Trophoblast cell (in vitro differentiated cells and primary cell): ENCODE measurements at regions not wholly inside any gene's neighbourhood (a gene's known extent, or its start where the extent isn't known, plus 50 kb on each side); places are given as distances from the start of the nearest gene placed in this dataset.
"Not testable (repeated sequence)": the region's sequence is repeated elsewhere in the genome, so short reads cannot be mapped to it uniquely, and the experiment has no call there.

Experiments used
- DNase-seq, 2 donors: peaks; one replicate each; pipeline ENCODE4 v3.0.0-alpha.2; 2016
- H2AFZ ChIP-seq: 2 replicates; pipeline ENCODE4 v1.6.1; 2013; ENCODE audit warnings: low read length, moderate library complexity, mild to moderate bottlenecking; ENCODE audit not compliant: insufficient read depth, poor library complexity
- H2AK5ac ChIP-seq: 2 replicates; pipeline ENCODE4 v1.6.1; 2013; ENCODE audit warnings: mild to moderate bottlenecking, low read length
- H2BK120ac ChIP-seq: 2 replicates; pipeline ENCODE4 v1.6.1; 2013; ENCODE audit warnings: low read length, mild to moderate bottlenecking, moderate library complexity; ENCODE audit not compliant: insufficient read depth, poor library complexity
- H2BK12ac ChIP-seq: 2 replicates; pipeline ENCODE4 v1.6.1; 2013; ENCODE audit warnings: mild to moderate bottlenecking, low read length, moderate library complexity
- H2BK5ac ChIP-seq: 2 replicates; pipeline ENCODE4 v1.6.1; 2013; ENCODE audit warnings: low read length, low read depth, moderate library complexity, mild to moderate bottlenecking; ENCODE audit not compliant: poor library complexity
- H3K14ac ChIP-seq: 2 replicates; pipeline ENCODE4 v1.6.1; 2013; ENCODE audit warnings: mild to moderate bottlenecking, low read length
- H3K18ac ChIP-seq: 2 replicates; pipeline ENCODE4 v1.6.1; 2013; ENCODE audit warnings: mild to moderate bottlenecking, low read length
- H3K23ac ChIP-seq: 2 replicates; pipeline ENCODE4 v1.6.1; 2013; ENCODE audit warnings: low read length
- H3K27ac ChIP-seq: 2 replicates; pipeline ENCODE4 v1.5.1; 2013; ENCODE audit warnings: low read depth, mild to moderate bottlenecking, inconsistent platforms, low read length, moderate library complexity
- H3K27me3 ChIP-seq: 2 replicates; pipeline ENCODE4 v1.6.1; 2013; ENCODE audit warnings: inconsistent platforms, mild to moderate bottlenecking, low read length, moderate library complexity; ENCODE audit not compliant: insufficient read depth
- H3K36me3 ChIP-seq, 2 experiments: 1 replicate in 1 of 2; 2 replicates in 1 of 2; pipeline ENCODE4 v1.6.1; 2013; ENCODE audit warnings: low read length in 2 of 2, mild to moderate bottlenecking in 2 of 2, moderate library complexity in 1 of 2; ENCODE audit not compliant: insufficient read depth in 2 of 2, control insufficient read depth in 1 of 2
- H3K4ac ChIP-seq: 2 replicates; pipeline ENCODE4 v1.6.1; 2013; ENCODE audit warnings: low read depth, mild to moderate bottlenecking, low read length, moderate library complexity
- H3K4me1 ChIP-seq, 2 experiments: 1 replicate in 1 of 2; 2 replicates in 1 of 2; pipeline ENCODE4 v1.6.1; 2013; ENCODE audit warnings: low read length in 2 of 2, mild to moderate bottlenecking in 2 of 2, moderate library complexity in 1 of 2; ENCODE audit not compliant: insufficient read depth in 2 of 2, control insufficient read depth in 1 of 2
- H3K4me2 ChIP-seq: 2 replicates; pipeline ENCODE4 v1.6.1; 2013; ENCODE audit warnings: inconsistent platforms, mild to moderate bottlenecking, low read length, moderate library complexity
- H3K4me3 ChIP-seq: 2 replicates; pipeline ENCODE4 v1.5.1; 2013; ENCODE audit warnings: mild to moderate bottlenecking, low read depth, low read length, inconsistent platforms
- H3K79me1 ChIP-seq: one replicate; pipeline ENCODE4 v1.6.1; 2013; ENCODE audit warnings: low read length
- H3K79me2 ChIP-seq: 2 replicates; pipeline ENCODE4 v1.6.1; 2013; ENCODE audit warnings: low read length, mild to moderate bottlenecking; ENCODE audit not compliant: control insufficient read depth, insufficient read depth, poor library complexity
- H3K9ac ChIP-seq: 2 replicates; pipeline ENCODE4 v1.6.1; 2013; ENCODE audit warnings: mild to moderate bottlenecking, low read length
- H3K9me3 ChIP-seq: 2 replicates; pipeline ENCODE4 v1.6.1; 2013; ENCODE audit warnings: low read depth, mild to moderate bottlenecking, control low read depth, inconsistent platforms, low read length; ENCODE audit not compliant: insufficient read depth
- H4K12ac ChIP-seq: 2 replicates; pipeline ENCODE4 v1.6.1; 2013; ENCODE audit warnings: low read depth, mild to moderate bottlenecking, low read length, moderate library complexity
- H4K8ac ChIP-seq: 2 replicates; pipeline ENCODE4 v1.6.1; 2013; ENCODE audit warnings: low read depth, mild to moderate bottlenecking, low read length, moderate library complexity
- H4K91ac ChIP-seq: one replicate; pipeline ENCODE4 v1.6.1; 2013; ENCODE audit warnings: low read depth, mild to moderate bottlenecking, low read length, moderate library complexity
- WGBS: extraction: QIAGEN DNeasy Blood & Tissue Kit; methylation state at CpG from one replicate; pipeline ENCODE4 v1.1.7; 2013; ENCODE audit warnings: missing lambda C conversion rate; ENCODE audit not compliant: insufficient read length, insufficient coverage; ENCODE audit errors: extremely low coverage; 5-methylcytosine and 5-hydroxymethylcytosine counted together

DNA sequence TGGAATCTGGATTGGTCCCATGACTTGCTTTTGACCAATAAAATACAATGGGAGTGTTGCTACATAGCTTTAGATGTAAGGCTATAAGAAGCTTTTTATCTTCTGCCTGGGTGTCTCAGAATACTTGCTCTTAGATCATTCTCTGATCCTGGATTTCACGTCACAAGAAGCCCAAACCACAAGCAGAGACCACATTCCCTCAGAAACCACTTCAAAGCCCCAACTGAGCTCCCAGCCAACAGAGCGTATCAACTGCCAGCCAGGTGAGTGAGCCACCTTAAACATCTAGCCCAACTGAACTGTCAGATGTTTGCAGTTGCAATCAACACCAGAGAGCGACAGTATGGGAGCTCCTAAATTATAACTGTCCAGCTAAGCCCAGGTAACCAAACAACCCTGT lies 687.1 kb downstream of the TLE1 start:
- no peaks in the 10 kb centered on the region for H3K79me1 ChIP-seq
- H2BK12ac ChIP-seq = no peak overlapping the region
- no peak overlapping the region for H3K18ac ChIP-seq
- no peak overlapping the region for H3K4me3 ChIP-seq
- H4K12ac ChIP-seq = no peak overlapping the region
- no CpG with 5 or more reads among the region's 3 CpGs for WGBS
- no peak overlapping the region for H2AK5ac ChIP-seq
- H3K4ac ChIP-seq = no peak overlapping the region
- H3K36me3 ChIP-seq = no peaks in the 10 kb centered on the region
- no peak overlapping the region for H4K8ac ChIP-seq
- no peaks in the 10 kb centered on the region for H3K9me3 ChIP-seq
- H3K14ac ChIP-seq = no peak overlapping the region
- H3K4me2 ChIP-seq = no peak overlapping the region
- no peak for DNase-seq
- no peak overlapping the region for H3K27ac ChIP-seq
- no peaks in the 10 kb centered on the region for H3K79me2 ChIP-seq
- no peaks in the 10 kb centered on the region for H3K27me3 ChIP-seq
- H3K23ac ChIP-seq = no peak overlapping the region
- no peak overlapping the region for H2AFZ ChIP-seq
- no peak overlapping the region for H2BK5ac ChIP-seq
- H3K9ac ChIP-seq = no peak overlapping the region
- H4K91ac ChIP-seq = no peak overlapping the region
- no peak overlapping the region for H2BK120ac ChIP-seq
- H3K4me1 ChIP-seq = peaks cover 2% of the 10 kb centered on the region in 2 experiments

DNA sequence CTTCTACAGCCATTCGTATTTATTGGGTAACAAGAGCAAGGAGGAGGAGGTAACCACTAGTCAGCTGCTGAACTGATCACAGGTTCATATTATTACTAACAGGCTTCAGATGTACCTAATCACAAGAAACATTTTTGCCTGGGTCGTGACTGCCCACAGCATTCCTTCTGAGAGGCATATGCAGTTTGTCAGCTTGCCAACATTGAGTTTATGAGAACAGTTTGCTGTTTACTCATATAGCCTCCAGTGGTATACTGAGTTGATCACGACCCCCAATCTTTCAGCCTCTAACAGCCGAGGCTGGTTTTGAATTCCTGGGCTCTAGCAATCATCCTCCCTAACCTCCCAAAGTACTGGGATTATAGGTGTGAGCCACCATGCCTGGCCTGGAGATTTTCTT lies 693.6 kb downstream of the TLE1 start:
- H3K4me3 ChIP-seq = no peak overlapping the region
- no peak overlapping the region for H3K27ac ChIP-seq
- H2AFZ ChIP-seq = no peak overlapping the region
- H3K9ac ChIP-seq = no peak overlapping the region
- H3K4ac ChIP-seq = no peak overlapping the region
- H3K14ac ChIP-seq = no peak overlapping the region
- no peak overlapping the region for H3K4me2 ChIP-seq
- H3K9me3 ChIP-seq = no peaks in the 10 kb centered on the region
- no peak overlapping the region for H3K18ac ChIP-seq
- H3K23ac ChIP-seq = no peak overlapping the region
- H2BK120ac ChIP-seq = no peak overlapping the region
- no peaks in the 10 kb centered on the region for H3K79me1 ChIP-seq
- no peaks in the 10 kb centered on the region for H3K36me3 ChIP-seq
- peak; percentile 2 to 3 for DNase-seq
- no peak overlapping the region for H4K8ac ChIP-seq
- WGBS = no CpG with 5 or more reads among the region's 4 CpGs
- H2BK12ac ChIP-seq = no peak overlapping the region
- H4K91ac ChIP-seq = no peak overlapping the region
- H2AK5ac ChIP-seq = no peak overlapping the region
- H2BK5ac ChIP-seq = no peak overlapping the region
- H3K79me2 ChIP-seq = no peaks in the 10 kb centered on the region
- H3K27me3 ChIP-seq = no peaks in the 10 kb centered on the region
- no peak overlapping the region for H4K12ac ChIP-seq
- no peaks in the 10 kb centered on the region for H3K4me1 ChIP-seq

- Histone ChIP-seq H3K9me3 (no peaks in the 10 kb centered on the region), H2BK5ac (no peak overlapping the region), H4K91ac (no peak overlapping the region), H3K9ac (no peak overlapping the region), H2AFZ (no peak overlapping the region), H3K4me2 (no peak overlapping the region), H2BK120ac (no peak overlapping the region), H3K4me1 (no peaks in the 10 kb centered on the region), H3K27me3 (no peaks in the 10 kb centered on the region), H4K8ac (no peak overlapping the region), H2AK5ac (no peak overlapping the region), H3K79me2 (no peaks in the 10 kb centered on the region), H4K12ac (no peak overlapping the region), H2BK12ac (no peak overlapping the region), H3K14ac (no peak overlapping the region), H3K23ac (no peak overlapping the region), H3K79me1 (no peaks in the 10 kb centered on the region), H3K4ac (no peak overlapping the region), H3K4me3 (no peak overlapping the region), H3K36me3 (no peaks in the 10 kb centered on the region), H3K27ac (no peak overlapping the region), H3K18ac (no peak overlapping the region)
- no CpG with 5 or more reads among the region's 4 CpGs for WGBS
- DNase-seq = no peak
Measured at GRCh38 chr9:80994892-80995291, 694.5 kb downstream of the TLE1 start.

DNA sequence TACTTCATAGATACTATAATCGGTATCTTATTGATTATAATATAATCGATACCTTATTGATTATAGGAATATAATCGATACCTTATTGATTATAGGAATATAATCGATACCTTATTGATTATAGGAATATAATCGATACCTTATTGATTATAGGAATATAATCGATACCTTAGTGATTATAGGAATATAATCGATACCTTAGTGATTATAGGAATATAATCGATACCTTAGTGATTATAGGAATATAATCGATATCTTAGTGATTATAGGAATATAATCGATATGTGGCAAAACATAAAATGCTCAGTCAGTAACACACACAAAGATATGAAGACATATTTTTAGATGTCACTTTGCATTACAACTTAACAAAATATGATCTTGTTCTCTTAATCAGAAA lies 703.8 kb downstream of the TLE1 start:
- H4K8ac ChIP-seq, H3K79me1 ChIP-seq, H2AK5ac ChIP-seq, H3K79me2 ChIP-seq, H3K18ac ChIP-seq, H3K23ac ChIP-seq, H4K91ac ChIP-seq, H3K27ac ChIP-seq, H3K4ac ChIP-seq, H2AFZ ChIP-seq, H2BK5ac ChIP-seq, DNase-seq, H2BK12ac ChIP-seq, H3K4me1 ChIP-seq, H3K4me2 ChIP-seq, H4K12ac ChIP-seq, H3K27me3 ChIP-seq, H3K9ac ChIP-seq, H3K4me3 ChIP-seq, H2BK120ac ChIP-seq, H3K9me3 ChIP-seq, H3K14ac ChIP-seq, H3K36me3 ChIP-seq: not testable (repeated sequence)
- WGBS = no CpG with 5 or more reads among the region's 10 CpGs
